ENCODE measurements at regions not wholly inside any gene's neighbourhood (a gene's known extent, or its start where the extent isn't known, plus 50 kb on each side); places are given as distances from the start of the nearest gene placed in this dataset.

DNA sequence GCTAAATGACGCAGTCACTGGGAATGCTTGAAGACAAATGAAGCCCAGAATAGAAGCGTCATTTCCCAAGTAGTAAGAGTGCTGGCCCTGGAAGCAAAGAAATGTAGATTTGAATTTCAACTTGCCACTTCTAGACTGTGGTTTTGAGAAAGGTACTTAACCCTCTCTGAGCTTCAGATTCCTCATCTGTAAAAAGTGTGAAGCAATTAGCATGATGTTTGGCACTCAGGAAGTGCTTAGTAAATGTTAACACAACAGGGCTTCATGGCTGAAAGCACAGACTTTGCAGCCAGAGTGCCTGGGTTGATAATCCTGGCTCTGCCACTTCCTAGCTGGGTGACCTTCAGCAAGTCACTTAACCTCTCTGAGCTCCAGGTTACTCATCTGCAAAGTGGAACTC is 147.4 kb upstream of the RPS6KA3 start:
- TF ChIP-seq, protein P1, sequence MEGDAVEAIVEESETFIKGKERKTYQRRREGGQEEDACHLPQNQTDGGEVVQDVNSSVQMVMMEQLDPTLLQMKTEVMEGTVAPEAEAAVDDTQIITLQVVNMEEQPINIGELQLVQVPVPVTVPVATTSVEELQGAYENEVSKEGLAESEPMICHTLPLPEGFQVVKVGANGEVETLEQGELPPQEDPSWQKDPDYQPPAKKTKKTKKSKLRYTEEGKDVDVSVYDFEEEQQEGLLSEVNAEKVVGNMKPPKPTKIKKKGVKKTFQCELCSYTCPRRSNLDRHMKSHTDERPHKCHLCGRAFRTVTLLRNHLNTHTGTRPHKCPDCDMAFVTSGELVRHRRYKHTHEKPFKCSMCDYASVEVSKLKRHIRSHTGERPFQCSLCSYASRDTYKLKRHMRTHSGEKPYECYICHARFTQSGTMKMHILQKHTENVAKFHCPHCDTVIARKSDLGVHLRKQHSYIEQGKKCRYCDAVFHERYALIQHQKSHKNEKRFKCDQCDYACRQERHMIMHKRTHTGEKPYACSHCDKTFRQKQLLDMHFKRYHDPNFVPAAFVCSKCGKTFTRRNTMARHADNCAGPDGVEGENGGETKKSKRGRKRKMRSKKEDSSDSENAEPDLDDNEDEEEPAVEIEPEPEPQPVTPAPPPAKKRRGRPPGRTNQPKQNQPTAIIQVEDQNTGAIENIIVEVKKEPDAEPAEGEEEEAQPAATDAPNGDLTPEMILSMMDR (IDR thresholded peaks at IDR 0.05; ENCODE audit: low read depth, low read length), result no peak
- TF ChIP-seq POLR2A (IDR thresholded peaks at IDR 0.05; ENCODE audit: extremely low read depth, insufficient read length) (no peak), MYC (IDR thresholded peaks at IDR 0.05; ENCODE audit: low read depth, low read length) (no peak)
- TF ChIP-seq, protein P2, sequence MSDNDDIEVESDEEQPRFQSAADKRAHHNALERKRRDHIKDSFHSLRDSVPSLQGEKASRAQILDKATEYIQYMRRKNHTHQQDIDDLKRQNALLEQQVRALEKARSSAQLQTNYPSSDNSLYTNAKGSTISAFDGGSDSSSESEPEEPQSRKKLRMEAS (IDR thresholded peaks at IDR 0.05; ENCODE audit: low read depth, low read length), result no peak
- H3K4me3 ChIP-seq (ENCODE audit: low read depth, low read length), result no peak overlapping the region
- DNase-seq (ENCODE audit: low read depth), result no peak

DNA sequence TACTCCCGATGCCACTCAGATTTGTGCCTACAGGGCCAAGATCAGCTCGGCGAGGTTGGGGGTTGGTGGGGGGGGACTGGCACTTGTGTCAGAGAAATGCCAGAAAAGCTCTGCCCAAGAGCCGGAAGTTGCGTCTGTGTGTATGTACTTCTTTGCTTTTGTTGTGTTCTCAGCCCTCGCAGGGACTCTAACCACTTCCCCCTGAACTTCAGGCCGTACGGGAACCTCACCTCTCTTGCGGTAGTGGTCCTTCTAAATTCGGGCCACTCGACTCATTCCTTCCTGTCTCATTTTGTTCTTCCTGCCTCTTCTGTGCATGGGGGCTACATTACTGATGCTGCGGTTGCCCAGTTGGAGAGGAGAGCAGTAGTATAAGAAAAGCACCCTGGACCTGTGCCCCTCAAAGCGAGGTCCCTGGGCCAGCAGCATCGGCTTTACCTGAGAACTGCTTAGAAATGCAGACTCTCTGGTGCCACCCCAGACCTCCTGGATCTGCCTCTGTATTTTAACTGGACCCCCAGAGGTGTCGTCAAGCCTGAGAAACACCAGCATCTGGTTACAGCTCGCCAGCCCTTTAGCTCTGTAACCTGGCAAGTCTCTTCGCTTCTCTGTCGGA is 146.3 kb upstream of the RPS6KA3 start:
- TF ChIP-seq MYC (IDR thresholded peaks at IDR 0.05; ENCODE audit: low read depth, low read length) (no peak), POLR2A (IDR thresholded peaks at IDR 0.05; ENCODE audit: extremely low read depth, insufficient read length) (no peak)
- TF ChIP-seq, protein P1 (IDR thresholded peaks at IDR 0.05; ENCODE audit: low read depth, low read length), result no peak
- TF ChIP-seq, protein P2 (IDR thresholded peaks at IDR 0.05; ENCODE audit: low read depth, low read length), result no peak
- H3K4me3 ChIP-seq (ENCODE audit: low read depth, low read length), result no peak overlapping the region
- no peak for DNase-seq (ENCODE audit: low read depth)

DNA sequence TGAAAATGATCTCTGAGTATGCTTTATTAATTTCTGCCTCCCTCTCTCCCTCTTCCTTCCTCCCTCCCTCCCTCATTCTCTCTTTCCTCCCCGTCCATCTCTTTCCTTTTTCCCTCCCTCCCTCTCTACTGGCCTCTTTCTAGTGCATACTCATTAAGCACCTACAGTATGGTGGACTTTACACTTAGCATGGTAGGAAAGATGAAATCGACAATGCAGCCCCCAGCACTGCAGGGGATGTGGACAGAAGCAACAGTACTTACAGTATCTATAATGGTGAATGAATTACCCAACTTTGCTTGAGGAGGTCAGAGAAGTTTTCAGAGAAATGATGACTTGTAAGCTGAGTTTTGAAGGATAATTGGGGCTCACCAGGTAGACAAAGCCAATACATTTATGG is 143.8 kb upstream of the RPS6KA3 start:
- TF ChIP-seq MYC (IDR thresholded peaks at IDR 0.05; ENCODE audit: low read depth, low read length), result no peak
- TF ChIP-seq, protein P1 (IDR thresholded peaks at IDR 0.05; ENCODE audit: low read depth, low read length), result no peak
- TF ChIP-seq, protein P2 (IDR thresholded peaks at IDR 0.05; ENCODE audit: low read depth, low read length), result no peak
- TF ChIP-seq POLR2A (IDR thresholded peaks at IDR 0.05; ENCODE audit: extremely low read depth, insufficient read length), result no peak
- no peak for DNase-seq (ENCODE audit: low read depth)
- no peak overlapping the region for H3K4me3 ChIP-seq (ENCODE audit: low read depth, low read length)

DNA sequence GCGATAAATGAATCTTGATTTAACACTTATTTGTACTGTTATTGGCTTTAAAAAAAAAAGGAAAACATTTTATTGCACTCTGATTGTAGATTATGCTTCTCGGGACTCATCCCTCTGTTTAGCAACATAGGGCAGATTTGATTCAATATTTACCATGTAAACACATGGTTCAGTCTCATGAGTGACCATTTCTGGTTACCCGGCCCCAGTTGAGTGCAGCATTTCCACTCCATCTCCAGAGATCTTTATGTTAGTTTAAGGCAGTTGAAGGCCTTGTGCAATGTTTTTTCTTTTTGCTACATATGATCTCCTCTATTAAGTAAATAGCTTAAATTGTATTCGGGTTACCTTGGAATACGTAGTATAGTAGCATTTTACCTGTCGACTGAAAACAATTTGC is 143.3 kb upstream of the RPS6KA3 start:
- TF ChIP-seq, protein P2 (IDR thresholded peaks at IDR 0.05; ENCODE audit: low read depth, low read length), result no peak
- TF ChIP-seq, protein P1 (IDR thresholded peaks at IDR 0.05; ENCODE audit: low read depth, low read length), result no peak
- TF ChIP-seq MYC (IDR thresholded peaks at IDR 0.05; ENCODE audit: low read depth, low read length) (no peak), POLR2A (IDR thresholded peaks at IDR 0.05; ENCODE audit: extremely low read depth, insufficient read length) (no peak)
- H3K4me3 ChIP-seq (ENCODE audit: low read depth, low read length), result no peak overlapping the region
- DNase-seq (ENCODE audit: low read depth), result no peak

DNA sequence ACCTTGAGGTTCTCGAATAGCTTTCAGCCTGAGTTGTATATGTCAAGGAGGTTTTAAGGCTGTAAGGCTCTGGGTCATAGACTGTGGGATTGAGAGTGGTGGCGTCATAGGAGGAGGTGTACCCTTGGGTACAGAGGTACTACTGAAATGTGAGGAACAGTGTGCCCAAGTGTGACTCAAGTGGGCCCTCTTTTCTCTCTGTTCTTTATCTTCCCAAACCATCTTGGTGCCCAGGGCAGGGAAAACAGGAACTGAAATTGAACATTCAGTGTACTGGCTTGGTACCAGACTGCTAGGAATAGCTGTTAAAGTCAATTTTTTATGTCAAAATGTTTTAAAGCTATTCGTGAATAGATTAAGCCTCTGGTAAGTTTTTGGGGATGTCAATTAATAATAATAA is 136.2 kb upstream of the RPS6KA3 start:
- TF ChIP-seq POLR2A (IDR thresholded peaks at IDR 0.05; ENCODE audit: extremely low read depth, insufficient read length) (no peak), MYC (IDR thresholded peaks at IDR 0.05; ENCODE audit: low read depth, low read length) (no peak)
- TF ChIP-seq, protein P1 (IDR thresholded peaks at IDR 0.05; ENCODE audit: low read depth, low read length), result no peak
- TF ChIP-seq, protein P2 (IDR thresholded peaks at IDR 0.05; ENCODE audit: low read depth, low read length), result no peak
- no peak overlapping the region for H3K4me3 ChIP-seq (ENCODE audit: low read depth, low read length)
- peak; percentile 40 for DNase-seq (ENCODE audit: low read depth)

All from NB4 (cell line).